ENCODE measurements at regions not wholly inside any gene's neighbourhood (a gene's known extent, or its start where the extent isn't known, plus 50 kb on each side); places are given as distances from the start of the nearest gene placed in this dataset.

GRCh38 chr11:42536611-42537360 lies 775.0 kb upstream of the API5 start:
- H2AK5ac ChIP-seq (ENCODE audit: low read length), result no peak overlapping the region
- no peak overlapping the region for H3K9ac ChIP-seq (ENCODE audit: low read length)
- WGBS (ENCODE audit: extremely low coverage, insufficient coverage, low lambda C conversion rate), result no CpG with 5 or more reads among the region's 5 CpGs
- no peak overlapping the region for H2BK5ac ChIP-seq (ENCODE audit: low read length)
- no peak overlapping the region for H2BK15ac ChIP-seq (replicated peaks; ENCODE audit: low read depth)
- H3K4me2 ChIP-seq (ENCODE audit: low read length), result no peak overlapping the region
- H3K56ac ChIP-seq (ENCODE audit: low read length), result no peak overlapping the region
- no peak overlapping the region for H2BK120ac ChIP-seq (ENCODE audit: low read depth, low read length)
- H3K79me1 ChIP-seq (ENCODE audit: low read length), result no peaks in the 10 kb centered on the region
- no peak for DNase-seq
- no peak overlapping the region for H3K23ac ChIP-seq (ENCODE audit: low read length)
- H3K27ac ChIP-seq (ENCODE audit: low read depth, low read length), result no peak overlapping the region
- H4K8ac ChIP-seq (ENCODE audit: low read depth, low read length), result no peak overlapping the region
- no peaks in the 10 kb centered on the region for H3K4me1 ChIP-seq (ENCODE audit: control insufficient read depth, low read depth, low read length)
- H4K5ac ChIP-seq (ENCODE audit: low read length), result no peak overlapping the region
- H3K79me2 ChIP-seq (ENCODE audit: control insufficient read depth, insufficient read depth, low read length), result no peaks in the 10 kb centered on the region
- H3K27me3 ChIP-seq (ENCODE audit: insufficient read depth, low read length, poor library complexity), result no peaks in the 10 kb centered on the region
- no peak overlapping the region for H3K18ac ChIP-seq (ENCODE audit: low read length)
- no peaks in the 10 kb centered on the region for H3K36me3 ChIP-seq (ENCODE audit: control insufficient read depth, insufficient read depth, low read length)
- H3K4ac ChIP-seq (ENCODE audit: low read depth, low read length), result no peak overlapping the region
- H3K4me3 ChIP-seq (ENCODE audit: low read length), result no peak overlapping the region

GRCh38 chr11:42542336-42542735 lies 769.5 kb upstream of the API5 start:
- Histone ChIP-seq H2AK5ac (ENCODE audit: low read length) (no peak overlapping the region), H2BK120ac (ENCODE audit: low read depth, low read length) (no peak overlapping the region), H4K8ac (ENCODE audit: low read depth, low read length) (peak overlapping the region; percentile 39), H3K56ac (ENCODE audit: low read length) (no peak overlapping the region), H2BK5ac (ENCODE audit: low read length) (no peak overlapping the region), H3K79me2 (ENCODE audit: control insufficient read depth, insufficient read depth, low read length) (no peaks in the 10 kb centered on the region), H3K36me3 (ENCODE audit: control insufficient read depth, insufficient read depth, low read length) (no peaks in the 10 kb centered on the region), H3K4me3 (ENCODE audit: low read length) (no peak overlapping the region), H4K5ac (ENCODE audit: low read length) (no peak overlapping the region), H3K4me1 (ENCODE audit: control insufficient read depth, low read depth, low read length) (no peaks in the 10 kb centered on the region), H3K9ac (ENCODE audit: low read length) (no peak overlapping the region), H3K27ac (ENCODE audit: low read depth, low read length) (no peak overlapping the region), H3K4ac (ENCODE audit: low read depth, low read length) (no peak overlapping the region), H3K23ac (ENCODE audit: low read length) (no peak overlapping the region), H3K79me1 (ENCODE audit: low read length) (no peaks in the 10 kb centered on the region), H3K27me3 (ENCODE audit: insufficient read depth, low read length, poor library complexity) (no peaks in the 10 kb centered on the region), H3K18ac (ENCODE audit: low read length) (no peak overlapping the region), H3K4me2 (ENCODE audit: low read length) (no peak overlapping the region), H2BK15ac (replicated peaks; ENCODE audit: low read depth) (no peak overlapping the region)
- no peak for DNase-seq
- no CpG with 5 or more reads among the region's 1 CpG for WGBS (ENCODE audit: extremely low coverage, insufficient coverage, low lambda C conversion rate)

GRCh38 chr11:42543844-42544419 lies 767.9 kb upstream of the API5 start:
- no peak overlapping the region for H4K8ac ChIP-seq (ENCODE audit: low read depth, low read length)
- H3K36me3 ChIP-seq (ENCODE audit: control insufficient read depth, insufficient read depth, low read length), result no peaks in the 10 kb centered on the region
- H3K4me3 ChIP-seq (ENCODE audit: low read length), result no peak overlapping the region
- no peak overlapping the region for H3K4ac ChIP-seq (ENCODE audit: low read depth, low read length)
- H2BK5ac ChIP-seq (ENCODE audit: low read length), result no peak overlapping the region
- H3K9ac ChIP-seq (ENCODE audit: low read length), result no peak overlapping the region
- no peaks in the 10 kb centered on the region for H3K27me3 ChIP-seq (ENCODE audit: insufficient read depth, low read length, poor library complexity)
- H3K23ac ChIP-seq (ENCODE audit: low read length), result no peak overlapping the region
- H2BK120ac ChIP-seq (ENCODE audit: low read depth, low read length), result no peak overlapping the region
- no peaks in the 10 kb centered on the region for H3K79me2 ChIP-seq (ENCODE audit: control insufficient read depth, insufficient read depth, low read length)
- no peak overlapping the region for H4K5ac ChIP-seq (ENCODE audit: low read length)
- DNase-seq, result no peak
- H3K79me1 ChIP-seq (ENCODE audit: low read length), result no peaks in the 10 kb centered on the region
- no peak overlapping the region for H3K4me2 ChIP-seq (ENCODE audit: low read length)
- H3K56ac ChIP-seq (ENCODE audit: low read length), result no peak overlapping the region
- no peak overlapping the region for H2BK15ac ChIP-seq (replicated peaks; ENCODE audit: low read depth)
- H3K27ac ChIP-seq (ENCODE audit: low read depth, low read length), result no peak overlapping the region
- no peak overlapping the region for H2AK5ac ChIP-seq (ENCODE audit: low read length)
- H3K4me1 ChIP-seq (ENCODE audit: control insufficient read depth, low read depth, low read length), result no peaks in the 10 kb centered on the region
- no CpG with 5 or more reads among the region's 1 CpG for WGBS (ENCODE audit: extremely low coverage, insufficient coverage, low lambda C conversion rate)
- H3K18ac ChIP-seq (ENCODE audit: low read length), result no peak overlapping the region

GRCh38 chr11:42544726-42545125 lies 767.1 kb upstream of the API5 start:
- Histone ChIP-seq H3K79me2 (ENCODE audit: control insufficient read depth, insufficient read depth, low read length) (no peaks in the 10 kb centered on the region), H3K4me3 (ENCODE audit: low read length) (no peak overlapping the region), H3K36me3 (ENCODE audit: control insufficient read depth, insufficient read depth, low read length) (no peaks in the 10 kb centered on the region), H4K8ac (ENCODE audit: low read depth, low read length) (no peak overlapping the region), H3K27ac (ENCODE audit: low read depth, low read length) (no peak overlapping the region), H2BK120ac (ENCODE audit: low read depth, low read length) (no peak overlapping the region), H3K27me3 (ENCODE audit: insufficient read depth, low read length, poor library complexity) (no peaks in the 10 kb centered on the region), H3K9ac (ENCODE audit: low read length) (no peak overlapping the region), H2AK5ac (ENCODE audit: low read length) (no peak overlapping the region), H3K79me1 (ENCODE audit: low read length) (no peaks in the 10 kb centered on the region), H3K4me1 (ENCODE audit: control insufficient read depth, low read depth, low read length) (no peaks in the 10 kb centered on the region), H2BK5ac (ENCODE audit: low read length) (no peak overlapping the region), H3K23ac (ENCODE audit: low read length) (no peak overlapping the region), H3K56ac (ENCODE audit: low read length) (no peak overlapping the region), H3K4ac (ENCODE audit: low read depth, low read length) (no peak overlapping the region), H4K5ac (ENCODE audit: low read length) (no peak overlapping the region), H2BK15ac (replicated peaks; ENCODE audit: low read depth) (no peak overlapping the region), H3K4me2 (ENCODE audit: low read length) (no peak overlapping the region), H3K18ac (ENCODE audit: low read length) (no peak overlapping the region)
- DNase-seq, result no peak
- WGBS (ENCODE audit: extremely low coverage, insufficient coverage, low lambda C conversion rate), result no CpG with 5 or more reads among the region's 5 CpGs

GRCh38 chr11:42545954-42546353 lies 765.8 kb upstream of the API5 start:
- H3K4me1 ChIP-seq (ENCODE audit: control insufficient read depth, low read depth, low read length), result no peaks in the 10 kb centered on the region
- no peak overlapping the region for H4K5ac ChIP-seq (ENCODE audit: low read length)
- no peaks in the 10 kb centered on the region for H3K36me3 ChIP-seq (ENCODE audit: control insufficient read depth, insufficient read depth, low read length)
- no peak overlapping the region for H2BK5ac ChIP-seq (ENCODE audit: low read length)
- no peak overlapping the region for H2AK5ac ChIP-seq (ENCODE audit: low read length)
- H3K27me3 ChIP-seq (ENCODE audit: insufficient read depth, low read length, poor library complexity), result no peaks in the 10 kb centered on the region
- WGBS (ENCODE audit: extremely low coverage, insufficient coverage, low lambda C conversion rate), result no CpG with 5 or more reads among the region's 3 CpGs
- no peak overlapping the region for H3K56ac ChIP-seq (ENCODE audit: low read length)
- no peak overlapping the region for H3K9ac ChIP-seq (ENCODE audit: low read length)
- no peak overlapping the region for H3K4me2 ChIP-seq (ENCODE audit: low read length)
- H2BK15ac ChIP-seq (replicated peaks; ENCODE audit: low read depth), result no peak overlapping the region
- no peak overlapping the region for H2BK120ac ChIP-seq (ENCODE audit: low read depth, low read length)
- DNase-seq, result no peak
- no peak overlapping the region for H4K8ac ChIP-seq (ENCODE audit: low read depth, low read length)
- H3K27ac ChIP-seq (ENCODE audit: low read depth, low read length), result no peak overlapping the region
- H3K4me3 ChIP-seq (ENCODE audit: low read length), result no peak overlapping the region
- no peak overlapping the region for H3K4ac ChIP-seq (ENCODE audit: low read depth, low read length)
- H3K23ac ChIP-seq (ENCODE audit: low read length), result no peak overlapping the region
- no peaks in the 10 kb centered on the region for H3K79me2 ChIP-seq (ENCODE audit: control insufficient read depth, insufficient read depth, low read length)
- H3K79me1 ChIP-seq (ENCODE audit: low read length), result no peaks in the 10 kb centered on the region
- no peak overlapping the region for H3K18ac ChIP-seq (ENCODE audit: low read length)

- Histone ChIP-seq H3K4ac (ENCODE audit: low read depth, low read length) (no peak overlapping the region), H3K56ac (ENCODE audit: low read length) (no peak overlapping the region), H3K36me3 (ENCODE audit: control insufficient read depth, insufficient read depth, low read length) (no peaks in the 10 kb centered on the region), H4K5ac (ENCODE audit: low read length) (no peak overlapping the region), H3K4me1 (ENCODE audit: control insufficient read depth, low read depth, low read length) (no peaks in the 10 kb centered on the region), H4K8ac (ENCODE audit: low read depth, low read length) (no peak overlapping the region), H2BK5ac (ENCODE audit: low read length) (no peak overlapping the region), H3K18ac (ENCODE audit: low read length) (no peak overlapping the region), H3K4me2 (ENCODE audit: low read length) (no peak overlapping the region), H2AK5ac (ENCODE audit: low read length) (no peak overlapping the region), H3K23ac (ENCODE audit: low read length) (no peak overlapping the region), H3K79me2 (ENCODE audit: control insufficient read depth, insufficient read depth, low read length) (no peaks in the 10 kb centered on the region), H3K4me3 (ENCODE audit: low read length) (no peak overlapping the region), H3K79me1 (ENCODE audit: low read length) (no peaks in the 10 kb centered on the region), H3K9ac (ENCODE audit: low read length) (no peak overlapping the region), H3K27ac (ENCODE audit: low read depth, low read length) (no peak overlapping the region), H3K27me3 (ENCODE audit: insufficient read depth, low read length, poor library complexity) (no peaks in the 10 kb centered on the region), H2BK120ac (ENCODE audit: low read depth, low read length) (no peak overlapping the region), H2BK15ac (replicated peaks; ENCODE audit: low read depth) (no peak overlapping the region)
- WGBS (ENCODE audit: extremely low coverage, insufficient coverage, low lambda C conversion rate), result no CpG with 5 or more reads among the region's 3 CpGs
- no peak for DNase-seq
Measured at GRCh38 chr11:42552786-42553185, 759.0 kb upstream of the API5 start.
